Neuronal stem cell (in vitro differentiated cells): ENCODE measurements at regions not wholly inside any gene's neighbourhood (a gene's known extent, or its start where the extent isn't known, plus 50 kb on each side); places are given as distances from the start of the nearest gene placed in this dataset.
"Not testable (repeated sequence)": the region's sequence is repeated elsewhere in the genome, so short reads cannot be mapped to it uniquely, and the experiment has no call there.

Source experiments
- DNase-seq: peaks from one replicate; pipeline ENCODE4 v3.0.0-alpha.2; 2013; ENCODE audit warnings: low spot score
- H2AFZ ChIP-seq: one replicate; pipeline ENCODE4 v1.6.1; 2013; ENCODE audit warnings: mild to moderate bottlenecking, low read length, inconsistent platforms
- H2AK5ac ChIP-seq: 2 replicates; pipeline ENCODE4 v1.6.1; 2013; ENCODE audit warnings: low read depth, mild to moderate bottlenecking, inconsistent platforms, low read length, moderate library complexity, mixed read lengths
- H2BK120ac ChIP-seq: 2 replicates; pipeline ENCODE4 v1.6.1; 2013; ENCODE audit warnings: low read depth, mild to moderate bottlenecking, inconsistent platforms, low read length, moderate library complexity, mixed read lengths
- H2BK12ac ChIP-seq: one replicate; pipeline ENCODE4 v1.6.1; 2013; ENCODE audit warnings: low read length, inconsistent platforms
- H2BK15ac ChIP-seq: 2 replicates; pipeline ENCODE4 v1.6.1; 2013; ENCODE audit warnings: mild to moderate bottlenecking, low read length, inconsistent platforms, mixed read lengths
- H2BK5ac ChIP-seq: one replicate; pipeline ENCODE4 v1.6.1; 2013; ENCODE audit warnings: inconsistent platforms, mild to moderate bottlenecking, low read length, moderate library complexity
- H3K14ac ChIP-seq: one replicate; pipeline ENCODE4 v1.6.1; 2013; ENCODE audit warnings: low read length, inconsistent platforms
- H3K18ac ChIP-seq: 2 replicates; pipeline ENCODE4 v1.6.1; 2013; ENCODE audit warnings: low read length, inconsistent platforms
- H3K23ac ChIP-seq: 2 replicates; pipeline ENCODE4 v1.6.1; 2013; ENCODE audit warnings: low read depth, mild to moderate bottlenecking, mixed read lengths, low read length, inconsistent platforms; ENCODE audit not compliant: poor library complexity
- H3K27ac ChIP-seq: replicated peaks from 3 replicates; pipeline ENCODE4 v1.5.1; 2013; ENCODE audit warnings: low read length, inconsistent platforms
- H3K27me3 ChIP-seq, 3 experiments: 2 replicates each; pipeline ENCODE4 v1.6.1; 2013; ENCODE audit warnings: low read length in 3 of 3, mild to moderate bottlenecking in 2 of 3, inconsistent platforms in 1 of 3, low read depth in 1 of 3, mixed read lengths in 1 of 3, moderate library complexity in 1 of 3; ENCODE audit not compliant: control insufficient read depth in 3 of 3, insufficient read depth in 3 of 3
- H3K36me3 ChIP-seq, 2 donors: replicated peaks in 1 of 2; 2 replicates each; pipeline ENCODE4 v1.6.1; 2013; ENCODE audit warnings: low read length in 2 of 2; ENCODE audit not compliant: control insufficient read depth in 2 of 2, insufficient read depth in 2 of 2
- H3K4ac ChIP-seq: 2 replicates; pipeline ENCODE4 v1.6.1; 2013; ENCODE audit warnings: inconsistent platforms, mild to moderate bottlenecking, low read length, moderate library complexity
- H3K4me1 ChIP-seq, 2 donors: 1 replicate in 1 of 2; 2 replicates in 1 of 2; pipeline ENCODE4 v1.6.1; 2013; ENCODE audit warnings: low read length in 2 of 2, low read depth in 1 of 2; ENCODE audit not compliant: control insufficient read depth in 2 of 2, insufficient read depth in 1 of 2
- H3K4me2 ChIP-seq: one replicate; pipeline ENCODE4 v1.6.1; 2013; ENCODE audit warnings: mild to moderate bottlenecking, low read length, inconsistent platforms; ENCODE audit not compliant: insufficient read depth, poor library complexity, severe bottlenecking
- H3K4me3 ChIP-seq, 2 donors: 2 replicates each; pipeline ENCODE4 v1.5.1; 2013; ENCODE audit warnings: low read length in 2 of 2, mild to moderate bottlenecking in 2 of 2, inconsistent platforms in 1 of 2, moderate library complexity in 1 of 2
- H3K79me1 ChIP-seq: one replicate; pipeline ENCODE4 v1.6.1; 2013; ENCODE audit warnings: low read depth, mild to moderate bottlenecking, inconsistent platforms, low read length, moderate library complexity
- H3K9ac ChIP-seq: one replicate; pipeline ENCODE4 v1.6.1; 2013; ENCODE audit warnings: mild to moderate bottlenecking, low read depth, low read length, inconsistent platforms; ENCODE audit not compliant: poor library complexity
- H3K9me3 ChIP-seq, 2 donors: replicated peaks in 1 of 2; 2 replicates each; pipeline versions ENCODE3 to v1.6.1; 2013; ENCODE audit warnings: low read length in 2 of 2, mild to moderate bottlenecking in 2 of 2, inconsistent platforms in 1 of 2, low read depth in 1 of 2, mixed read lengths in 1 of 2, moderate library complexity in 1 of 2; ENCODE audit not compliant: control insufficient read depth in 2 of 2, insufficient read depth in 1 of 2
- H4K8ac ChIP-seq: one replicate; pipeline ENCODE4 v1.6.1; 2013; ENCODE audit warnings: low read depth, mild to moderate bottlenecking, inconsistent platforms, low read length, moderate library complexity
- H4K91ac ChIP-seq: one replicate; pipeline ENCODE4 v1.6.1; 2013; ENCODE audit warnings: low read length, low read depth, mild to moderate bottlenecking, inconsistent platforms; ENCODE audit not compliant: poor library complexity
- WGBS, 2 donors: extraction: QIAGEN DNeasy Blood & Tissue Kit; methylation state at CpG; one replicate each; pipeline ENCODE4 v1.1.7; 2013; ENCODE audit warnings: missing lambda C conversion rate in 2 of 2, mixed read lengths in 1 of 2; ENCODE audit not compliant: insufficient read length in 2 of 2, insufficient replicate concordance in 1 of 2; ENCODE audit errors: extremely low coverage in 2 of 2; 5-methylcytosine and 5-hydroxymethylcytosine counted together

- H3K4me2 ChIP-seq, H3K4me3 ChIP-seq, H3K18ac ChIP-seq, H3K4ac ChIP-seq, H4K8ac ChIP-seq, H3K9ac ChIP-seq, H2AK5ac ChIP-seq, H3K14ac ChIP-seq, H3K36me3 ChIP-seq, H3K4me1 ChIP-seq, H2BK12ac ChIP-seq, H3K23ac ChIP-seq, H3K27ac ChIP-seq, H2BK5ac ChIP-seq, H2BK120ac ChIP-seq, H4K91ac ChIP-seq, H2AFZ ChIP-seq, DNase-seq, H3K79me1 ChIP-seq, H3K9me3 ChIP-seq, H2BK15ac ChIP-seq, H3K27me3 ChIP-seq: not testable (repeated sequence)
- WGBS, 2 donors, result no CpG with 5 or more reads among the region's 10 CpGs
Measured at GRCh38 chr2:184456693-184457092, 141.6 kb upstream of the ZNF804A start.

GRCh38 chr2:184463102-184463865 is 135.0 kb upstream of the ZNF804A start:
- Histone ChIP-seq H3K27me3 (no peaks in the 10 kb centered on the region), H2BK12ac (no peak overlapping the region), H3K4me2 (no peak overlapping the region), H3K4me3 (no peak overlapping the region), H3K36me3 (no peaks in the 10 kb centered on the region), H3K79me1 (no peaks in the 10 kb centered on the region), H2AK5ac (no peak overlapping the region), H3K23ac (no peak overlapping the region), H3K18ac (no peak overlapping the region), H3K9me3 (no peaks in the 10 kb centered on the region), H2BK5ac (no peak overlapping the region), H2BK15ac (no peak overlapping the region), H3K4me1 (no peaks in the 10 kb centered on the region), H2BK120ac (no peak overlapping the region), H2AFZ (peak overlapping the region; percentile 15), H3K4ac (no peak overlapping the region), H3K9ac (no peak overlapping the region), H3K27ac (no peak overlapping the region), H4K8ac (no peak overlapping the region), H4K91ac (no peak overlapping the region), H3K14ac (no peak overlapping the region)
- WGBS, 2 donors, result no CpG with 5 or more reads among the region's 4 CpGs
- no peak for DNase-seq

GRCh38 chr2:184463866-184464248 is 134.5 kb upstream of the ZNF804A start:
- H2BK12ac ChIP-seq, result no peak overlapping the region
- DNase-seq, result no peak
- no peak overlapping the region for H3K4me2 ChIP-seq
- H2AFZ ChIP-seq, result no peak overlapping the region
- no peaks in the 10 kb centered on the region for H3K27me3 ChIP-seq
- no peaks in the 10 kb centered on the region for H3K9me3 ChIP-seq
- H3K23ac ChIP-seq, result no peak overlapping the region
- H4K91ac ChIP-seq, result no peak overlapping the region
- H3K14ac ChIP-seq, result no peak overlapping the region
- H4K8ac ChIP-seq, result no peak overlapping the region
- no peak overlapping the region for H3K4me3 ChIP-seq
- H3K9ac ChIP-seq, result no peak overlapping the region
- H3K79me1 ChIP-seq, result no peaks in the 10 kb centered on the region
- H2BK5ac ChIP-seq, result no peak overlapping the region
- no peak overlapping the region for H2BK15ac ChIP-seq
- H3K4ac ChIP-seq, result no peak overlapping the region
- no peak overlapping the region for H3K18ac ChIP-seq
- H3K36me3 ChIP-seq, result no peaks in the 10 kb centered on the region
- no peaks in the 10 kb centered on the region for H3K4me1 ChIP-seq
- WGBS, 2 donors, result no CpG with 5 or more reads among the region's 1 CpG
- no peak overlapping the region for H2AK5ac ChIP-seq
- no peak overlapping the region for H3K27ac ChIP-seq
- no peak overlapping the region for H2BK120ac ChIP-seq

- Histone ChIP-seq H3K36me3 (no peaks in the 10 kb centered on the region), H4K91ac (no peak overlapping the region), H3K9me3 (no peaks in the 10 kb centered on the region), H3K4me1 (no peaks in the 10 kb centered on the region), H3K27me3 (no peaks in the 10 kb centered on the region), H3K9ac (no peak overlapping the region), H3K18ac (no peak overlapping the region), H3K23ac (no peak overlapping the region), H3K4me3 (no peak overlapping the region), H4K8ac (no peak overlapping the region), H3K4ac (no peak overlapping the region), H2AFZ (no peak overlapping the region), H2BK5ac (no peak overlapping the region), H2BK15ac (no peak overlapping the region), H3K27ac (no peak overlapping the region), H3K14ac (no peak overlapping the region), H2AK5ac (no peak overlapping the region), H2BK120ac (no peak overlapping the region), H3K79me1 (no peaks in the 10 kb centered on the region), H2BK12ac (no peak overlapping the region), H3K4me2 (no peak overlapping the region)
- no CpG with 5 or more reads among the region's 3 CpGs for WGBS, 2 donors
- DNase-seq, result no peak
Measured at GRCh38 chr2:184468826-184469225, 129.5 kb upstream of the ZNF804A start.
